ENCODE measurements at regions not wholly inside any gene's neighbourhood (a gene's known extent, or its start where the extent isn't known, plus 50 kb on each side); places are given as distances from the start of the nearest gene placed in this dataset.

DNA sequence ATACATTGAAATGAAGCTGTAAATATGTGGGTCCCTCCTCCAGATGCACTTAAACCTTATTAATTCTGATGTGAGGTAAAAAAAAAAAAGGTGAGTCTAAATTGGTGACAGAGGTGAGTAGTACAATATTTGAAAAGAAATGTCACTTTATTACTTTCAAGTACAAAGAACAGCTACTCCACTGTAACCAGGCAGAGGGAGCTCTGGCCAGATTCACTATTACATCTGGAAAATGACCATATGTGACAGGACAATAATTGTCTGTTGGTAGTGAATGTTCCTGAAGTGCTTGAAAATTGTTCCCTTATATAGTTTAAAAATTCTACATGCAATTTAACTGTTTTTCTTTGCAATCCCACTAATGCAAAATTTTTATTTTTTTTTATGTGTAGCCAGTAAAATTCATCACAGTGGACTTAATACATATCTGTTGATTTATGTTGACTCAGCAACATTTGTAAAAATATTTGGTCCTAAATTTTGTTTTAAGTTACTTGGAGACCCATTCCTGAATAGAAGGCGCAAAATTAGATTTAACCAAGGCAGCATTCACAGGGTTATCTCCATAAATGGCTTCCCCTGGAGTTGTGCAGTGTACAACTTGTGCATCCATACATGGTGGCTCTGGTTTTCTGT lies 231.9 kb upstream of the TBC1D5 start:
- DNase-seq = no peak

- DNase-seq = no peak
These were observed 230.8 kb upstream of the TBC1D5 start for GRCh38 chr3:17972959-17973906.

GRCh38 chr3:17972476-17972875 lies 230.0 kb upstream of the TBC1D5 start:
- no peak for DNase-seq

DNA sequence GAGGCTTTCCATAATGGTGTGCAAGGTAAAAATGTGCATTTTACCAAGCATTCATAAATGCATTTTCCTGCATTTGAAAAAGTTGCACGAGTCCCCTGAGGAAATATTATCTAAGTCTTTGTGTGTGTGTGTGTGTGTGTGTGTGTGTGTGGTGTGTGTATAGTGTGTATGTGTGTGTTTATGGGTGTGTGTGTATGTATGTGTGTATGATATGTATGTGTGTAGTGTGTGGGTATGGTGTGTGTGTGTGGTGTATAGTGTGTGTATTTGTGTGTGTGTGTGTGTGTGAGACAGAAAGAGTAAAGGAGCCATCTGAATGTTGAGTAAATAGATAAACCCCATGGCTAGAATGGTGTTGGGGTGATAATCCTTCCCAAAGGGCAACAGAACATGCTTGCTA lies 229.6 kb upstream of the TBC1D5 start:
- DNase-seq = no peak

DNA sequence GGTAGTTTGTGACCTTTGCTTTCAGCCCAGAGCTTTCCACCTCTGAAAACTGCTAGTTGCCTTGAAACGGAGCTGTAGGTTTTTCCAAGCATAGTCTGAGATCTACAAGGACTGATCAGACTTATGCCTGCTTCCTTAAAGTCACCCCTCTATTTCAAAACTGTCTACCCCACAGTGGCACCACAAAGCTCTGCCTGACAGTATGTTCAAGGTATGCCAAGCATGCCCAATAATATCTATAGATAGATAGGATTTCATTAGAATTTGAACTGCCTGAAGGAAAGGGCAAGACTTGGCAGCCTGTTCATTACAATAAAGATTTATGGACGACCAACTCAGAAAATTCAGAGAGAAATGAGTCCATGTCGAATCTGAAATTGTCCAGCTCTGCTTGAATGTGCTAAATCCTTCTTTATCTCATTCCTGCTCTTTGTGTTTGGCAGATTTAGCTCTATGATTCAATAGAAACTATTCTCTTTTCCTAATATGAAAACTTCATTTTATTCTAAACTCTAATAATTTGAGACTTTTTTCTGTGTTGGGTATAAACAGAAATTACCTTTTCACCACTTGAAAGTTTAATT lies 227.6 kb upstream of the TBC1D5 start:
- no peak for DNase-seq

DNA sequence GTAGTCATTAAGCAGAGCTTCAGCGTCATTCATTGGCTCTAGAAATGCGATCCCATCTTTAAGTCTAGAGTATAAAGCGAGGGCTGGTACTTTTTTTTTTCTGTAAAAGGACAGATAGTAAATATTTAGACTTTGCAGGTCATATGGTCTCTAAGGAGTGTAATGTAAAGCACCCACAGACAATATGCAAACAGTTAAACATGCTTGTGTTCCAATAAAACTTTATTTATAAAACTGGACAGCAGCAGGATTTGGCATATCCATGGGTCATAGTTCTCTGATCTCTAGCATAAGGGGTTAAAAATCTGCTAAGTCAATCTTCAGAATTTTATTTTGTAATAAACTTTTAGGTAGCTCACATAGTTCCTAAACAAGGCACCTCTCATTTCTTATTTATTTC lies 226.8 kb upstream of the TBC1D5 start:
- DNase-seq = no peak

DNA sequence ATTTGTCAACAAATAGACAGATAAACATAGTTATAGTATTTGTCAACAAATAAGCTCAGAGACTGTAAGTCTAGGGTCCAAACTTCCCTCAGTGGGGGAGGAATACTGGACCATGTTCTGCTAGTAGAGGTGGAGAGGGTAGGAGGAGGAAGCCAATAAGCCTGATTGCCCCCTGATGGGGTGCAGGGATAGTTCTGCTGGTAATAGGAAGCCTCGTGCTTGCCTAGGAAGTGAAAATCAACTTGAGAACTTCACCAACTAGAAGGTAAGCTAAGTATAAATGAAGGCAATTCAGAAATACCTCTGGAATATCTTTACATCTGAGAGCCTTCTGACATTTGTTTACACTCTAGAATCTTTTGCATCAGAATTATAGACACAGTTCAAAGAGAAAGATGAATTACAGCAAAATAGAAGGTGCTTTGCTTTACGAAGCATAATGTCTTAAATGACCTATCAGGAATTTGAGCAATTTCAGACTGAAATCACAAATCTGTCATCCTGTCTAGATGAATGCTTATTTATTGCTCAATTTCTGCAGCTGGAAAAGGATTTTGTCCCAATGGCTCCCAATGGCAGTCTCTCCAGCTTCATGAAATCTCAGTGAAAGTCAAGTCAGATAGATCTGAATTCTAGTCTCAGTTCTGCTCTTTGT lies 225.6 kb upstream of the TBC1D5 start:
- DNase-seq = no peak

DNA sequence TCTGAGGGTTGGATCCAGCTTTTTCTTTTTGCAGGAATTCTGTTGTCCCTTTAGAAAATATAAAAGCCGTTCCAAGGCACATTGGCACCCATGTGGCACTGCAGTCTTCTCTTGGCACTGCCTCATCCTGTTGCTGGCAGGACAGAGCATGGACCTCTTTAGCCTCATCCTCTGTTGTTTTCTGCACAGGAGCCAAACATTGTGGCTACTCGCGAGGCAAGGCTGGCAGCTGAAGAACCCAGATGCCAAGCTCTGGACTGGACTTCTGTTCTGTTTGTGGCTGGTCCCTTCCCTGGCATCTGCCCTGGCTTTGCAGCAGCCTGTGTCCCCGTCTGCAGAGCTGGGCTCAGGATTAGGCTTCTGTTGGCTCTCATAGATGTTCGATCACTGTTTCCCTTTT lies 224.7 kb upstream of the TBC1D5 start:
- no peak for DNase-seq

GRCh38 chr3:17965331-17965730 lies 222.9 kb upstream of the TBC1D5 start:
- no peak for DNase-seq

DNA sequence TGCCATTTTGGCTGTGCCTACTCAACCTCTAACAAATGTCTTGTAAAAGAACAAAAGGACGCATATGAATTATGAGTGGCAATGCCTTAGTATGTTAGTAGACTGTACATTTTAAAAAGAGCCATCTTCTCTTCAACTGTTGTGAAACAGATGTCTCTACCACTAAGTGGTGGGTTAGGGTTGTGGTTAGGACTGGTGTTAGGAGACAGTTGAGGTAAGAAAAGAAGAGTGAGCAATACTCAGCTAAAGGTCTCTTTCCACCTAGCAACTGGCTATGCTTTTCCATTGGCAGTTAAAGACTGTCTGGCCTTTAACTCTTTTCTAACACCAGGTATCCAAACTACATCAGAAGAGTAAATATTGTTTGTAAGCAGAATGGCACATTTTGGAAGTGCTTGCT lies 221.7 kb upstream of the TBC1D5 start:
- DNase-seq = no peak

DNA sequence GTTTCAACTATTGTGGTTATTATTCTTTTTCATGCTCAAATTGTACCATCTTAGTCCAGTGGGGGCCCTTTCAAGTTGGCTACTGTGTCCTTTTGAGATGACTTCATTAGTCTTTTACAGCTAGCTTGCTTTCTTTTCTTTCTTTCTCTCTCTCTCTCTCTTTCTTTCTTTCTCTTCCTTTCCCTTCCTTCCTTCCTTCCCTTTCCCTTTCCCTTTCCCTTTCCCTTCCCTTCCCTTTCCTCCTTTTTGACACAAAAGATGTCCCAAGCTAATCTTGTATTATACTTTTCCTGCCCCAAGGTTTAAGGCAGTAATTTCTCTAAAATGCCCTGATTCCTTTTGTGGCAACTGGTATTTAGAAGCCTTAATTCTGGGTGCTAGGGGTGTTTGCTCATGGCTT lies 213.0 kb upstream of the TBC1D5 start:
- DNase-seq = no peak

DNA sequence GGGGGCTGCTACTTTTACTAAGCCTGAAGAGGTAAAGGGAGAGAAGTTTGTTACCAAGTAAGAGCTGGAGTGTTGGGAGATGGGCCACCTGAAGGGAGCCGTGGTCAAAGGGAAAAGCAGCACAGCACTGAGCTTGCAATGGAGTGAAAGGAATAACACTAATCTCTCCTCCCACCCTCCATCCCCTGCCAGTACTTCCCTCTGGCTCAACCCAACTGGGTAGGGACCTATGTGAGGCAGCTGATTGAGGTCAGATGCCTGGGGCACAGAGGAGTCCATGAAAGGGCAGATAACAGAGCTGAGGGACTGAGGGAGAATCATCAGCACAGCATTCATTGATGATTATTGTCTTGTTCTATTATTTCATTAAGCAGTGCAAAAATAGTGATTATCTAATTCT lies 212.4 kb upstream of the TBC1D5 start:
- DNase-seq = no peak

- DNase-seq = no peak
These were observed 208.8 kb upstream of the TBC1D5 start for GRCh38 chr3:17951241-17951640.

DNA sequence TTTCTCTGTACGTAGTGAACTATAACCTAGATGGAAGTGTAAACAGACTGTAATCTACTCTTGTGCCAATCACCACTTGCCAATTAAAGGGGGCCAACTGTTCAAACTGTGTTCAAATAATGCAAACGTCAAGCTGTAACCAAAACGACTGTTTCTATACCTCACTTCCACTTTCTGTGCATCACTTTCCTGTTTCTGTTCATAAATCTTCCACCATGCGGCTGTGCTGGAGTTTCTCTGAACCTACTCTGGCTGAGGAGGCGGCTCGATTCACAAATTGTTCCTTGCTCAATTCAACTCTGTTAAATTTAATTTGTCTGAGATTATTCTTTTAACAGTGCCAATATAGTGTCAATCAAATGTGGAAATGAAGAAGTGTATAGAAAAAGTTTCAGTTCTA lies 206.7 kb upstream of the TBC1D5 start:
- no peak for DNase-seq

DNA sequence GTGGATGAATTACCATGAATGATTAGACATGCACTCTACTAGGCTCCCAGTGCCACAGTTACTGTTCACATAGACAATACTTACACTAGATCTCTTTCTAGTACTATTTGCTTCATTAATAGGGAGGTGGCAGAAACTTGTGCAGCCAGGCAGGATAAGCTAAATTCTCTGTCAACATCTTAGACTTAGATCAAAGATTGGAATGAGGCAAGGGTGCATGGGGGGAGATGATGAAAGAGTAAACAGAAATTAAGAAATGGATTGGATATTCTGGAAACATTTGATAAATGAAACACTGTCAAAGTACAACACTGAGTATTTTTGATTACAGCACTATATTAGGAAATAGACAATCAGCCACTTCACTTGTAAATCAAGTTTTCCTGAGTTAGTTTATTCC lies 205.4 kb upstream of the TBC1D5 start:
- no peak for DNase-seq

- no peak for DNase-seq
These were observed 204.2 kb upstream of the TBC1D5 start for GRCh38 chr3:17946619-17947018.

DNA sequence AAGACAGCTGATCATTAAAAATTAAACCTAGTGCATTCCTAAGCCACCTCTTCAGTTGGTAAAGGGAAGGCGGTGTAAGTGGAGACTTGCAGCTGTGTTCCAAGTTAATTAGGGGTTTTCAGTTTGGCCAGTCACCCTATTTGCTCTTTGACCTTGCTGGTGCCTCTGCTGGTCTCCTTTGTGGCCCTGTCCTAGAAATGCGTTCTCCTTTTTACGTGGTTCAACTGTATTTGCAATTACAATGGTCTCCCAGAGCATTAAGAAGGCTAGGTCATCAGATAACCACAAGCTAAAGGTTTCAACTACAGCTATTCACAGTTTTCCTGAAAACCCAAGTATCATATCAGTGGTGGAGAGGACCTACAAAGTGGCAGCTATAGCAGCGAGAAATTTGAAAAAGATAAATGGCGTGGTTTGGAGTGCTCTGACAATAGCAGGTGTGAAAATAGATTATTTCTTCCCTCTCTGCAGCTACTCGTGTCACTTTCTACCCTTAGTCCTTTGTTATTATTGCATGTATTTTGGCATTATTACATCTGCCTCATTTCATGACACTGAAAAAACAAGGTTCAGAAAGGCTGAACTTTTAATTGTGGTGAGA lies 203.5 kb upstream of the TBC1D5 start:
- no peak for DNase-seq

DNA sequence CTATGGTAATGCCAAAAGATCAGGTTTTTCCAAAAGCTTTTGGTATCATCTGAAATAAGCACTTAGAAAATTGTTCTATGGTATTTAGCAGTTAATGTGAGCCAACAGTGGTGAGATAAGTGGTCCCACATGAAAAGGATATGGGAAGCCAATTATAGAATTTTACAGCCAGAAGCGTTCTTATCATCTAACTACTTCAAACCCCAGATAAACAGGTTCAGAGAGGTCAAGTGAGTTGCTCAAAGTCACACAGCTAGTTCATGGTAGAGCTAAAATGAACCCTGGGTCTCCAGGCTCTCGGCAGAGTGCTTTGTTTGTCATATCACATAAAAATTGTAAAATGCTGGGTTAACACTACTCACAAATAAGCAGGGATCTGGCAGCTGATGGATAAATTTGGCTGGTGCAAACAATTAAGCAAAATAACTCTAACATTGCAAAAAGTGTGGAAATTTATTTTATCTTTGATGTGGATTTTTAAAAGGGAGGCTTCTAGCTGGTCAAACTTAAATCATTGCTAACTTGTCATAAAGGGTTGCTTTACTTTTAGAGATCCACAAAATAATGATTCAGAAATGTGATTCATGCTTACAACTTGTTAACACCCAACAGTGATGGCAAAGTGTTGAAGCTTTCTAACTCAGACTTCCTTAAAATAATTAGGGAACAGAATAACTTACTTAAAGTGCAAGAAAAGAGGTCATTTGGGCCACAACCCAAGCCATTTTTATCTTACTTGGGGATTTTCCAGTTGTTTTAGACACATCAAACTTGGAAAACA lies 202.8 kb upstream of the TBC1D5 start:
- no peak for DNase-seq

DNA sequence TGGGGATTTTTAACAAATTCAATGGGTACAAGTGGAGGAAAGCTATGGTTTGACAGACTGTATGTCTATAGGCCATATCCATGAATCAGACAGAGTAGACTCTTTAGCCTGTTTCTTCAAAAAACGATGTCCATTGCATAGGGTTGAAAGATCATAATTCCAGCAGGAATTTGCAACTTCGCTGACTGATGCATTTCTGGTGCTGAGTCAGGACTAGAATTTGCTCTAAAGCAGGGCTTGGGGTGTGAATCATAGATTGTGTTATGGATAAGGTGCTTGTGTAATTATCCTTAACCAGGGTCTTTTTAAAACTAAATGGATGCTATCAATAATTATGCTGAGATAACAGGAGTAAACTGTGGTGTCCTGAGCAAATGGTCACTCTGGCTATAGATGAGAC lies 200.4 kb upstream of the TBC1D5 start:
- DNase-seq = no peak

DNA sequence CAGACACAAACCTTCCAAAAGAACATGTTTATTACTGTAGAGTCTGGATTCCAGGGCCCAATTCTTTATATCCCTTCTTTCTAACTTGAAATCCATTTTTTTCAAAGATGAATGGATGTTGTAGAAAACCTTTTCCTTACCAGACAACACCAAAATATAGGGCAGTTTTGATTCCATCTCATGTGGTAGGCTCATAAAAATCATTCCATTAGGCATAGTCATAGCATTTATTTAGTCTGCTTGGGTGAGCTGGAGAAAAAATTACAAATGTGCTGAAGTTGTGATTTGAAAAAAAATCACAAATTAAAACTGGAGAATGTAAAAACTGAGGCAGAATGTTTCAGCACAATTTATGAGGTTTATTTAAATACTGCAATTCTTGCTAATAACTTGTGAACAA lies 199.3 kb upstream of the TBC1D5 start:
- DNase-seq = no peak

DNA sequence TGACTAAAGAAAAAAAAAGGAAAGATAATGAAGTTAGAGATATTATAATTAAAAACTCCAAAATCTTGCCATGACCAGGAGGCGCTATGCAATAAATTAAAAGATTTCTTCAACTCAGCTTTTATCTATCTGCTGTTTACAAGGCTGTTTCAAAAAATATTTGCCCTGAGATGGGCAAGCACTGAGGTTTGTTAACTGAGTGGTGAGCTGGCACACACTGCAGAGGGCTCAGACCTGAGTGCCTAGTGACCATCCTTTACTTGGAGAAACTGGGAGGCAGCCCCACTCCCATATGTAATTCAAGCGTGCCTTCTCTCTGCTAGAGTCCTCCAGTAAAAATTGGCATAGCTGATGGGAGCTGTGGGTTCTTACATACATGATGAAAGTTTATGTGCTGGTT lies 198.7 kb upstream of the TBC1D5 start:
- DNase-seq = no peak

- DNase-seq = no peak
These were observed 196.7 kb upstream of the TBC1D5 start for GRCh38 chr3:17939157-17939556.

All from NCI-H1436 (cell line).